Mucosa of descending colon (tissue), 3 donors: ENCODE measurements at regions not wholly inside any gene's neighbourhood (a gene's known extent, or its start where the extent isn't known, plus 50 kb on each side); places are given as distances from the start of the nearest gene placed in this dataset.

Source experiments
- ATAC-seq: fragments of 200-7000 bp; cut with Tn5 transposase; one replicate; pipeline ENCODE4 v1.9.1; 2020; ENCODE audit warnings: mild to moderate bottlenecking, moderate library complexity
- DNase-seq, 3 donors: peaks; one replicate each; pipeline ENCODE4 v3.0.0-alpha.2; 2020
- H3K36me3 ChIP-seq: fragments of 200-600 bp; one replicate; pipeline ENCODE4 v1.8.0; 2021; ENCODE audit warnings: low read depth, mild to moderate bottlenecking
- H3K4me1 ChIP-seq: fragments of 200-600 bp; one replicate; pipeline ENCODE4 v1.8.0; 2021; ENCODE audit warnings: low read depth, mild to moderate bottlenecking
- H3K4me3 ChIP-seq: fragments of 200-600 bp; one replicate; pipeline ENCODE4 v1.8.0; 2021; ENCODE audit warnings: mild to moderate bottlenecking
- H3K9me3 ChIP-seq: fragments of 200-600 bp; one replicate; pipeline ENCODE4 v1.8.0; 2021; ENCODE audit warnings: mild to moderate bottlenecking
- CTCF ChIP-seq: fragments of 200-600 bp; IDR thresholded peaks from one replicate; pipeline ENCODE4 v1.8.0; 2022; ENCODE audit warnings: antibody characterized with exemption, mild to moderate bottlenecking
- intact Hi-C, 2 donors: fragments of 100-400 bp; cut with DNase I in 1 of 2; cut with micrococcal nuclease in 1 of 2; formaldehyde crosslinking; loops; one replicate each; pipeline versions ENCODE4 v1.11.0 to v1.11.1; 2022; cut with DNase I, micrococcal nuclease
- donor health status: DM: no; HTN: no; CAD: no; lungs with moderate emphysema.
- donor health status: DM: no; HTN: no; CAD: no.
- donor health status: DM: no; HTN: yes; CAD: no.

- intact Hi-C loops: no loop called here
- no peaks in the 10 kb centered on the region for H3K4me1 ChIP-seq
- TF ChIP-seq CTCF: no peak
- H3K9me3 ChIP-seq: no peaks in the 10 kb centered on the region
- DNase-seq: no peak
- H3K4me3 ChIP-seq: no peak overlapping the region
- no peak for ATAC-seq
- H3K36me3 ChIP-seq: no peaks in the 10 kb centered on the region
Measured at GRCh38 chr11:134802116-134802515, 390.1 kb upstream of the B3GAT1 start.

- no peak for ATAC-seq
- H3K4me1 ChIP-seq: no peaks in the 10 kb centered on the region
- no peak for TF ChIP-seq CTCF
Measured at GRCh38 chr11:134801570-134801969, 389.5 kb upstream of the B3GAT1 start.

GRCh38 chr11:134800826-134801225, 388.8 kb upstream of the B3GAT1 start:
- no peak for TF ChIP-seq CTCF
- H3K36me3 ChIP-seq: no peaks in the 10 kb centered on the region
- H3K4me3 ChIP-seq: no peak overlapping the region
- DNase-seq: no peak
- ATAC-seq: no peak
- H3K9me3 ChIP-seq: no peaks in the 10 kb centered on the region
- no peaks in the 10 kb centered on the region for H3K4me1 ChIP-seq
- intact Hi-C loops: no loop called here

More at GRCh38 chr11:134801570-134801969, 389.5 kb upstream of the B3GAT1 start:
- intact Hi-C loops: no loop called here
- H3K36me3 ChIP-seq: no peaks in the 10 kb centered on the region
- DNase-seq: no peak
- H3K4me3 ChIP-seq: no peak overlapping the region
- no peaks in the 10 kb centered on the region for H3K9me3 ChIP-seq

- no peak for TF ChIP-seq CTCF
- Histone ChIP-seq H3K36me3 (no peaks in the 10 kb centered on the region), H3K9me3 (no peaks in the 10 kb centered on the region), H3K4me1 (no peaks in the 10 kb centered on the region), H3K4me3 (no peak overlapping the region)
- DNase-seq (no peak), ATAC-seq (no peak)
- intact Hi-C loops: no loop called here
Measured at GRCh38 chr11:134800130-134800529, 388.1 kb upstream of the B3GAT1 start.

- H3K4me1 ChIP-seq: no peaks in the 10 kb centered on the region
- intact Hi-C loops: no loop called here
- H3K9me3 ChIP-seq: no peaks in the 10 kb centered on the region
- no peaks in the 10 kb centered on the region for H3K36me3 ChIP-seq
- no peak for TF ChIP-seq CTCF
- no peak for DNase-seq
- no peak for ATAC-seq
- H3K4me3 ChIP-seq: no peak overlapping the region
Measured at GRCh38 chr11:134799386-134799785, 387.3 kb upstream of the B3GAT1 start.

GRCh38 chr11:134797411-134798089, 385.5 kb upstream of the B3GAT1 start:
- ATAC-seq (no peak), DNase-seq (no peak)
- intact Hi-C loops: no loop called here

More at GRCh38 chr11:134797411-134798089, 385.5 kb upstream of the B3GAT1 start:
- Histone ChIP-seq H3K4me3 (no peak overlapping the region), H3K9me3 (no peaks in the 10 kb centered on the region), H3K36me3 (no peaks in the 10 kb centered on the region), H3K4me1 (no peaks in the 10 kb centered on the region)
- no peak for TF ChIP-seq CTCF
